Kidney (tissue), 13 donors: ENCODE measurements at regions not wholly inside any gene's neighbourhood (a gene's known extent, or its start where the extent isn't known, plus 50 kb on each side); places are given as distances from the start of the nearest gene placed in this dataset.
A peak's percentile ranks its signal among the peaks of the same experiment; 100 is the strongest.

Experiments
- DNase-seq, 5 donors: peaks; one replicate each; pipeline ENCODE4 v3.0.0-alpha.2; 2013 to 2020
- FAIRE-seq: peaks from 2 replicates; lab custom pipeline; 2012; peaks lifted over from hg19 to GRCh38; lab: Jason Lieb, UNC
- H3K27ac ChIP-seq, 2 donors: one replicate each; pipeline ENCODE4 v1.7.0; 2013; ENCODE audit warnings: low read depth in 2 of 2, low read length in 2 of 2, inconsistent platforms in 1 of 2
- H3K27me3 ChIP-seq: one replicate; pipeline ENCODE4 v1.7.1; 2013; ENCODE audit warnings: low read length, inconsistent platforms; ENCODE audit not compliant: control insufficient read depth, insufficient read depth
- H3K36me3 ChIP-seq, 3 donors: one replicate each; pipeline versions ENCODE4 v1.7.0 to v1.7.1; 2013; ENCODE audit warnings: low read length in 3 of 3, control low read depth in 1 of 3, inconsistent platforms in 1 of 3; ENCODE audit not compliant: insufficient read depth in 3 of 3, control insufficient read depth in 2 of 3
- H3K4me1 ChIP-seq, 3 donors: one replicate each; pipeline versions ENCODE4 v1.7.0 to v1.7.1; 2013; ENCODE audit warnings: low read length in 3 of 3, inconsistent platforms in 1 of 3, low read depth in 1 of 3; ENCODE audit not compliant: control insufficient read depth in 2 of 3, insufficient read depth in 2 of 3
- H3K4me3 ChIP-seq, 3 donors: one replicate each; pipeline versions ENCODE4 v1.7.0 to v1.8.1; 2013; ENCODE audit warnings: low read length in 3 of 3, control low read depth in 1 of 3, inconsistent platforms in 1 of 3
- H3K9ac ChIP-seq, 3 donors: one replicate each; pipeline versions ENCODE4 v1.7.0 to v1.7.1; 2013; ENCODE audit warnings: low read length in 3 of 3, control low read depth in 1 of 3, inconsistent platforms in 1 of 3
- H3K9me3 ChIP-seq, 3 donors: one replicate each; pipeline versions ENCODE4 v1.7.0 to v1.7.1; 2013; ENCODE audit warnings: low read length in 3 of 3, control low read depth in 1 of 3, inconsistent platforms in 1 of 3; ENCODE audit not compliant: control insufficient read depth in 2 of 3, insufficient read depth in 1 of 3
- intact Hi-C: fragments of 100-400 bp; cut with DNase I; formaldehyde crosslinking; loops from one replicate; pipeline ENCODE4 v1.11.1; 2022
- TF ChIP-seq, protein P1 (sequence below): IDR thresholded peaks from 3 replicates; pipeline ENCODE4 v1.5.1; 2012; ENCODE audit warnings: mild to moderate bottlenecking, moderate library complexity, borderline replicate concordance; ENCODE audit not compliant: insufficient read depth; ENCODE audit errors: extremely low read depth
- donor health status: control.
- donor health status: control.
- donor health status: control.
- donor health status: control.
- donor health status: control.
- donor health status: DM: yes; HTN: yes; CAD: no.
- donor health status: Normal renal cell carcinoma (clear cell type).

DNA sequence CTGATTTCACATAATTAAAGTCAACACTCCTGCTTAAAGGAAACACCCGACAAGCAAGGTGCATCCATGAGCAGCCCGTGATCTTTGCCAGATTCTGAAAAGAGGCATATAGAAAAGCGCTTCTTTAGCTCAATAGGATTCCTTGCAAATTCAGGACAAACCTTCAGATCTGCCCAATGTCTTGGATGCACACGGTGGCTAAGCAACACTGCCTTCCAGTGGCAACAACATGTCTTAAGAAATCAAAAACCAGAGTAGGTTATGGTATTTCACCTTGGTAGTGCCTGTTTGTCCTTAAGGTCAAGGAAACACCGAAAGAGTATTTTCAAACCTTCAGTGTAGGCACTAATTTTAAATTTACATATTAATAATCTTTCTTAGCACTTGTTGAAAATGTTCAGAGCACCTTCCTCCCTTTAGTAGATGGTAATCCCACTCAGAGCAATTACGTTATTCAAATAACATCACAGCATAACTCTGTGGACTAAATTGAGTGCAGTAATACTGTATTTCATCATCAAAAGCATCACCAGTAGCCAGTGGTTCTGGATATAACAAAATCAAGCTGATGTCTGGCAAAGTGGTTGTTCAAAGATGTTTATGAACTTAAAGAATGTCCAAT, 58.0 kb upstream of the CDKN3 start:
- no peaks in the 10 kb centered on the region for H3K27me3 ChIP-seq
- FAIRE-seq (no peak), DNase-seq (peak in 3 of 5 donors; percentile 46 to 78 (median 68))
- intact Hi-C loops, result no loop called here
- no peaks in the 10 kb centered on the region for H3K9me3 ChIP-seq
- no peak overlapping the region for H3K27ac ChIP-seq
- H3K9ac ChIP-seq, result no peak overlapping the region
- TF ChIP-seq, protein P1, sequence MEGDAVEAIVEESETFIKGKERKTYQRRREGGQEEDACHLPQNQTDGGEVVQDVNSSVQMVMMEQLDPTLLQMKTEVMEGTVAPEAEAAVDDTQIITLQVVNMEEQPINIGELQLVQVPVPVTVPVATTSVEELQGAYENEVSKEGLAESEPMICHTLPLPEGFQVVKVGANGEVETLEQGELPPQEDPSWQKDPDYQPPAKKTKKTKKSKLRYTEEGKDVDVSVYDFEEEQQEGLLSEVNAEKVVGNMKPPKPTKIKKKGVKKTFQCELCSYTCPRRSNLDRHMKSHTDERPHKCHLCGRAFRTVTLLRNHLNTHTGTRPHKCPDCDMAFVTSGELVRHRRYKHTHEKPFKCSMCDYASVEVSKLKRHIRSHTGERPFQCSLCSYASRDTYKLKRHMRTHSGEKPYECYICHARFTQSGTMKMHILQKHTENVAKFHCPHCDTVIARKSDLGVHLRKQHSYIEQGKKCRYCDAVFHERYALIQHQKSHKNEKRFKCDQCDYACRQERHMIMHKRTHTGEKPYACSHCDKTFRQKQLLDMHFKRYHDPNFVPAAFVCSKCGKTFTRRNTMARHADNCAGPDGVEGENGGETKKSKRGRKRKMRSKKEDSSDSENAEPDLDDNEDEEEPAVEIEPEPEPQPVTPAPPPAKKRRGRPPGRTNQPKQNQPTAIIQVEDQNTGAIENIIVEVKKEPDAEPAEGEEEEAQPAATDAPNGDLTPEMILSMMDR, result peak; percentile 28
- H3K4me3 ChIP-seq, result no peak overlapping the region
- H3K36me3 ChIP-seq, result no peaks in the 10 kb centered on the region
- peaks cover 0 to 8% (median 3%) of the 10 kb centered on the region in 3 donors for H3K4me1 ChIP-seq

DNA sequence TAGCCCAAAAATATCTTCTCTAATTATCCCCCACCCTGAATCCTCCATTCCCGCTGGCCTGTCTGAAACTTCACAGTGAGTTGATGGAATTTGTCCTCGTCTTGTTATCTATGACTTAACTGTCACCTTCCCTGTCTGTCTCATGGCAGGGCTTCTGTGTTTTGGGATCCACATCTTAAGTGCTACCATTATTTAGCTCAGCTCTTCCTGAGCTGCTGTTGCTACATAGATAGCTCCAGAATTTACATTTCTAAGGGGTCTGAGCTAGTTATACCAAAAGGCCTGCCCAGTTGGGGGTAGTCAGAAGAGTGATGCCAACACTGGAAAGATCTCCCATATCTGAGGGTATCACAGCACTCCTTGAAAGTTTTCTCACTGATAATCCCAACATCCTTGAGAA, 57.0 kb upstream of the CDKN3 start:
- DNase-seq (no peak), FAIRE-seq (no peak)
- TF ChIP-seq, protein P1, result no peak
- Histone ChIP-seq H3K4me3 (no peak overlapping the region), H3K27ac (no peak overlapping the region), H3K27me3 (no peaks in the 10 kb centered on the region), H3K4me1 (peaks cover 0 to 10% (median 3%) of the 10 kb centered on the region in 3 donors), H3K9me3 (no peaks in the 10 kb centered on the region), H3K36me3 (no peaks in the 10 kb centered on the region), H3K9ac (no peak overlapping the region)
- intact Hi-C loops, result loop anchor here (10.0 kb wide), 1 partner anchor 805 kb away; no protein-coding TSS in a partner anchor

- intact Hi-C loops, result loop anchor here (10.0 kb wide), 1 partner anchor 808 kb away; no protein-coding TSS in a partner anchor
- Histone ChIP-seq H3K4me1 (peaks cover 0 to 10% (median 3%) of the 10 kb centered on the region in 3 donors), H3K4me3 (no peak overlapping the region), H3K36me3 (no peaks in the 10 kb centered on the region), H3K9me3 (no peaks in the 10 kb centered on the region), H3K27me3 (no peaks in the 10 kb centered on the region), H3K27ac (no peak overlapping the region), H3K9ac (no peak overlapping the region)
- DNase-seq, result no peak
- no peak for FAIRE-seq
- TF ChIP-seq, protein P1, result no peak
Observed at GRCh38 chr14:54342806-54343205, 54.0 kb upstream of the CDKN3 start.
